Smooth muscle cell (in vitro differentiated cells): ENCODE measurements at regions not wholly inside any gene's neighbourhood (a gene's known extent, or its start where the extent isn't known, plus 50 kb on each side); places are given as distances from the start of the nearest gene placed in this dataset.
A peak's percentile ranks its signal among the peaks of the same experiment; 100 is the strongest.

ENCODE experiments used
- DNase-seq: peaks from one replicate; lab custom pipeline; 2025; ENCODE audit not compliant: unreplicated experiment; lab: John Stamatoyannopoulos, UW
- H2AFZ ChIP-seq: fragments of 200-600 bp; sonication (generic); 2 replicates; pipeline ENCODE4 v1.6.0; 2016; ENCODE audit warnings: antibody characterized with exemption, low read depth, mild to moderate bottlenecking
- H3F3A ChIP-seq: fragments of 200-600 bp; sonication (generic); 2 replicates; pipeline ENCODE4 v1.6.0; 2017; ENCODE audit warnings: antibody characterized with exemption, low read depth
- H3K27ac ChIP-seq: fragments of 200-600 bp; sonication (generic); 2 replicates; pipeline ENCODE4 v1.5.1; 2016; ENCODE audit warnings: low read depth, mild to moderate bottlenecking
- H3K27me3 ChIP-seq: fragments of 200-600 bp; sonication (generic); 2 replicates; pipeline ENCODE4 v1.6.1; 2016; ENCODE audit warnings: low read depth, mild to moderate bottlenecking
- H3K36me3 ChIP-seq: fragments of 200-600 bp; sonication (generic); 2 replicates; pipeline ENCODE4 v1.5.1; 2016; ENCODE audit warnings: low read depth
- H3K4me1 ChIP-seq: fragments of 200-600 bp; sonication (generic); 2 replicates; pipeline ENCODE4 v1.5.1; 2016; ENCODE audit warnings: low read depth
- H3K4me2 ChIP-seq: fragments of 200-600 bp; sonication (generic); 2 replicates; pipeline ENCODE4 v1.6.0; 2016; ENCODE audit warnings: mild to moderate bottlenecking
- H3K4me3 ChIP-seq: fragments of 200-600 bp; sonication (generic); 2 replicates; pipeline ENCODE4 v1.5.1; 2016; ENCODE audit warnings: mild to moderate bottlenecking
- H3K79me2 ChIP-seq: fragments of 200-600 bp; sonication (generic); 2 replicates; pipeline ENCODE4 v1.6.0; 2016; ENCODE audit warnings: low read depth, mild to moderate bottlenecking
- H3K9ac ChIP-seq: fragments of 200-600 bp; sonication (generic); 2 replicates; pipeline ENCODE4 v1.6.0; 2016; ENCODE audit warnings: low read depth
- H3K9me3 ChIP-seq: fragments of 200-600 bp; sonication (generic); replicated peaks from 2 replicates; pipeline ENCODE4 v1.5.1; 2016; ENCODE audit warnings: low read depth
- H4K20me1 ChIP-seq: fragments of 200-600 bp; sonication (generic); 2 replicates; pipeline ENCODE4 v1.6.0; 2016; ENCODE audit warnings: low read depth
- CTCF ChIP-seq: fragments of 200-600 bp; sonication (generic); IDR thresholded peaks from 2 replicates; pipeline ENCODE4 v1.5.1; 2017; ENCODE audit warnings: borderline replicate concordance, mild to moderate bottlenecking, antibody characterized with exemption; ENCODE audit not compliant: insufficient read depth, poor library complexity, severe bottlenecking
- WGBS: methylation state at CpG from one replicate; pipeline ENCODE4 v1.1.7; 2016; ENCODE audit warnings: low lambda C conversion rate; 5-methylcytosine and 5-hydroxymethylcytosine counted together

- no peak overlapping the region for H3K4me3 ChIP-seq
- H3K9ac ChIP-seq, result no peak overlapping the region
- DNase-seq, result no peak
- H2AFZ ChIP-seq, result no peak overlapping the region
- TF ChIP-seq CTCF, result no peak
- peaks cover 6% of the 10 kb centered on the region for H3K4me1 ChIP-seq
- H3K27ac ChIP-seq, result no peak overlapping the region
- H3K4me2 ChIP-seq, result peak overlapping the region; percentile 65
- WGBS, result 98% methylated on average over 2 of the region's 2 CpGs
- no peaks in the 10 kb centered on the region for H3K27me3 ChIP-seq
- H3F3A ChIP-seq, result no peaks in the 10 kb centered on the region
- H4K20me1 ChIP-seq, result no peaks in the 10 kb centered on the region
- H3K9me3 ChIP-seq, result no peaks in the 10 kb centered on the region
- no peaks in the 10 kb centered on the region for H3K79me2 ChIP-seq
- H3K36me3 ChIP-seq, result no peaks in the 10 kb centered on the region
Measured at GRCh38 chr4:186886759-186887158, 163.1 kb upstream of the FAT1 start.

GRCh38 chr4:186887291-186887700 is 163.6 kb upstream of the FAT1 start:
- Histone ChIP-seq H3K4me3 (no peak overlapping the region), H4K20me1 (no peaks in the 10 kb centered on the region), H3K27ac (no peak overlapping the region), H3K9ac (no peak overlapping the region), H3K27me3 (no peaks in the 10 kb centered on the region), H3F3A (no peaks in the 10 kb centered on the region), H3K4me2 (peak overlapping the region; percentile 65), H3K79me2 (no peaks in the 10 kb centered on the region), H3K9me3 (no peaks in the 10 kb centered on the region), H2AFZ (no peak overlapping the region), H3K4me1 (peaks cover under 1% of the 10 kb centered on the region), H3K36me3 (no peaks in the 10 kb centered on the region)
- no peak for DNase-seq
- TF ChIP-seq CTCF, result no peak
- WGBS, result 39% methylated on average over 6 of the region's 6 CpGs

- H3K36me3 ChIP-seq, result no peaks in the 10 kb centered on the region
- H3K4me2 ChIP-seq, result peak overlapping the region; percentile 65
- H3K4me1 ChIP-seq, result no peaks in the 10 kb centered on the region
- no peak for TF ChIP-seq CTCF
- H3K4me3 ChIP-seq, result no peak overlapping the region
- no peak overlapping the region for H3K27ac ChIP-seq
- no peaks in the 10 kb centered on the region for H3K27me3 ChIP-seq
- H3K9me3 ChIP-seq, result no peaks in the 10 kb centered on the region
- H3K79me2 ChIP-seq, result no peaks in the 10 kb centered on the region
- 83% methylated on average over 6 of the region's 6 CpGs for WGBS
- H3F3A ChIP-seq, result no peaks in the 10 kb centered on the region
- H3K9ac ChIP-seq, result no peak overlapping the region
- no peak overlapping the region for H2AFZ ChIP-seq
- no peak for DNase-seq
- H4K20me1 ChIP-seq, result no peaks in the 10 kb centered on the region
Measured at GRCh38 chr4:186887752-186888151, 164.1 kb upstream of the FAT1 start.

- no peaks in the 10 kb centered on the region for H3F3A ChIP-seq
- WGBS, result 97% methylated on average over 38 of the region's 46 CpGs
Measured at GRCh38 chr4:186889876-186890643, 166.4 kb upstream of the FAT1 start.

More at GRCh38 chr4:186889876-186890643, 166.4 kb upstream of the FAT1 start:
- H3K4me3 ChIP-seq, result no peak overlapping the region
- DNase-seq, result no peak
- no peaks in the 10 kb centered on the region for H3K79me2 ChIP-seq
- H3K4me1 ChIP-seq, result no peaks in the 10 kb centered on the region
- no peaks in the 10 kb centered on the region for H3K9me3 ChIP-seq
- H3K27me3 ChIP-seq, result no peaks in the 10 kb centered on the region
- no peaks in the 10 kb centered on the region for H3K36me3 ChIP-seq
- TF ChIP-seq CTCF, result no peak
- H2AFZ ChIP-seq, result no peak overlapping the region
- H3K4me2 ChIP-seq, result no peak overlapping the region
- H3K27ac ChIP-seq, result no peak overlapping the region
- no peak overlapping the region for H3K9ac ChIP-seq
- H4K20me1 ChIP-seq, result no peaks in the 10 kb centered on the region
